Liver (tissue), 8 donors: ENCODE measurements at regions not wholly inside any gene's neighbourhood (a gene's known extent, or its start where the extent isn't known, plus 50 kb on each side); places are given as distances from the start of the nearest gene placed in this dataset.

ENCODE experiments used
- DNase-seq: peaks from one replicate; pipeline ENCODE4 v3.0.0-alpha.2; 2017; ENCODE audit warnings: low spot score
- H3K27ac ChIP-seq, 2 donors: one replicate each; pipeline ENCODE4 v1.7.0; 2013; ENCODE audit warnings: inconsistent platforms in 2 of 2, low read length in 2 of 2, control low read depth in 1 of 2, low read depth in 1 of 2, mild to moderate bottlenecking in 1 of 2
- H3K27me3 ChIP-seq, 4 donors: one replicate each; pipeline versions ENCODE4 v1.6.1 to v1.7.0; 2013; ENCODE audit warnings: low read length in 3 of 4, inconsistent platforms in 1 of 4, mild to moderate bottlenecking in 1 of 4, moderate library complexity in 1 of 4; ENCODE audit not compliant: control insufficient read depth in 4 of 4, insufficient read depth in 4 of 4
- H3K36me3 ChIP-seq, 4 donors: one replicate each; pipeline versions ENCODE4 v1.6.1 to v1.7.0; 2013; ENCODE audit warnings: low read length in 3 of 4, mild to moderate bottlenecking in 3 of 4, low read depth in 1 of 4, moderate library complexity in 1 of 4; ENCODE audit not compliant: control insufficient read depth in 4 of 4, insufficient read depth in 3 of 4
- H3K4me1 ChIP-seq, 4 donors: one replicate each; pipeline versions ENCODE4 v1.6.1 to v1.7.0; 2013; ENCODE audit warnings: low read length in 3 of 4, mild to moderate bottlenecking in 3 of 4, moderate library complexity in 1 of 4; ENCODE audit not compliant: control insufficient read depth in 4 of 4, insufficient read depth in 4 of 4
- H3K4me3 ChIP-seq, 3 donors: one replicate each; pipeline versions ENCODE4 v1.6.1 to v1.7.0; 2013; ENCODE audit warnings: low read length in 3 of 3, control low read depth in 1 of 3, low read depth in 1 of 3, mild to moderate bottlenecking in 1 of 3
- H3K9ac ChIP-seq, 2 donors: one replicate each; pipeline ENCODE4 v1.7.0; 2013; ENCODE audit warnings: low read length in 2 of 2, mild to moderate bottlenecking in 2 of 2, moderate library complexity in 2 of 2, control low read depth in 1 of 2, low read depth in 1 of 2
- H3K9me3 ChIP-seq, 4 donors: one replicate each; pipeline versions ENCODE4 v1.6.1 to v1.7.0; 2013; ENCODE audit warnings: low read length in 3 of 4; ENCODE audit not compliant: control insufficient read depth in 4 of 4
- ATF3 ChIP-seq: IDR thresholded peaks from 2 replicates; pipeline ENCODE4 v1.6.1; 2016; ENCODE audit warnings: antibody characterized with exemption
- EGR1 ChIP-seq, 2 donors: IDR thresholded peaks; 2 replicates each; pipeline ENCODE4 v1.6.1; 2016 to 2018; ENCODE audit warnings: antibody characterized with exemption in 2 of 2, low read depth in 2 of 2
- FOXA1 ChIP-seq: IDR thresholded peaks from 2 replicates; pipeline ENCODE4 v1.6.1; 2016; ENCODE audit warnings: antibody characterized with exemption
- FOXA2 ChIP-seq: IDR thresholded peaks from 2 replicates; pipeline ENCODE4 v1.6.1; 2016; ENCODE audit warnings: antibody characterized with exemption
- GABPA ChIP-seq, 2 donors: IDR thresholded peaks in 1 of 2; conservative IDR thresholded peaks in 1 of 2; 2 replicates each; pipeline ENCODE4 v1.6.1; 2016; ENCODE audit warnings: antibody characterized with exemption in 2 of 2, mild to moderate bottlenecking in 1 of 2, moderate library complexity in 1 of 2
- HNF4A ChIP-seq, 2 donors: conservative IDR thresholded peaks; 2 replicates each; pipeline ENCODE4 v1.6.1; 2016; ENCODE audit warnings: antibody characterized with exemption in 2 of 2, mild to moderate bottlenecking in 2 of 2
- HNF4G ChIP-seq: IDR thresholded peaks from 2 replicates; pipeline ENCODE4 v1.6.1; 2016; ENCODE audit warnings: antibody characterized with exemption
- JUND ChIP-seq, 2 donors: IDR thresholded peaks; 2 replicates each; pipeline ENCODE4 v1.6.1; 2016; ENCODE audit warnings: antibody characterized with exemption in 2 of 2
- NR2F2 ChIP-seq: IDR thresholded peaks from 2 replicates; pipeline ENCODE4 v1.6.1; 2016; ENCODE audit warnings: antibody characterized with exemption
- RAD21 ChIP-seq, 2 donors: IDR thresholded peaks; 2 replicates each; pipeline ENCODE4 v1.6.1; 2016; ENCODE audit warnings: antibody characterized with exemption in 2 of 2, mild to moderate bottlenecking in 2 of 2
- RXRA ChIP-seq, 2 donors: IDR thresholded peaks; 2 replicates each; pipeline ENCODE4 v1.6.1; 2017 to 2018; ENCODE audit warnings: antibody characterized with exemption in 2 of 2, mild to moderate bottlenecking in 1 of 2
- SP1 ChIP-seq: IDR thresholded peaks from 2 replicates; pipeline ENCODE4 v1.6.1; 2018; ENCODE audit warnings: antibody characterized with exemption, mild to moderate bottlenecking
- TAF1 ChIP-seq: conservative IDR thresholded peaks from 2 replicates; pipeline ENCODE4 v1.6.1; 2016; ENCODE audit warnings: antibody characterized with exemption, mild to moderate bottlenecking
- YY1 ChIP-seq: IDR thresholded peaks from 2 replicates; pipeline ENCODE4 v1.6.1; 2016; ENCODE audit warnings: antibody characterized with exemption, mild to moderate bottlenecking
- WGBS: extraction: QIAGEN DNeasy Blood & Tissue Kit; methylation state at CpG from one replicate; pipeline ENCODE4 v1.1.7; 2013; 5-methylcytosine and 5-hydroxymethylcytosine counted together
- TF ChIP-seq, protein P1 (sequence below): IDR thresholded peaks from 2 replicates; pipeline ENCODE4 v1.6.1; 2016; ENCODE audit warnings: antibody characterized with exemption
- TF ChIP-seq, protein P2 (sequence below): IDR thresholded peaks from 2 replicates; pipeline ENCODE4 v1.6.1; 2016; ENCODE audit warnings: antibody characterized with exemption
- TF ChIP-seq, protein P3 (sequence below): fragments of 150-350 bp; IDR thresholded peaks from 2 replicates; pipeline ENCODE4 v1.5.1; 2017; ENCODE audit warnings: improper control_type of control experiment, low read depth, low read length; ENCODE audit not compliant: missing input control
- TF ChIP-seq, protein P4 (sequence below): IDR thresholded peaks from 2 replicates; pipeline ENCODE4 v1.6.1; 2016; ENCODE audit warnings: antibody characterized with exemption, mild to moderate bottlenecking
- donor health status: healthy.
- donor health status: healthy.
- donor health status: healthy.
- donor health status: healthy.
- donor health status: healthy.

GRCh38 chr5:143473481-143473880 is 70.0 kb upstream of the NR3C1 start:
- H3K9ac ChIP-seq: no peak overlapping the region
- H3K9me3 ChIP-seq: no peaks in the 10 kb centered on the region
- DNase-seq: no peak
- H3K4me3 ChIP-seq: no peak overlapping the region
- H3K36me3 ChIP-seq: no peaks in the 10 kb centered on the region
- no peaks in the 10 kb centered on the region for H3K4me1 ChIP-seq
- WGBS: 87% methylated on average over 5 of the region's 5 CpGs
- H3K27ac ChIP-seq: no peak overlapping the region
- TF ChIP-seq JUND (IDR thresholded peaks at IDR 0.05): no peak
- TF ChIP-seq YY1: no peak
- no peak for TF ChIP-seq RAD21 (IDR thresholded peaks at IDR 0.05)
- TF ChIP-seq NR2F2: no peak
- TF ChIP-seq HNF4G: no peak
- TF ChIP-seq EGR1 (IDR thresholded peaks at IDR 0.05; ENCODE audit: low read depth in 2 of 2): no peak
- TF ChIP-seq HNF4A (conservative IDR thresholded peaks at IDR 0.05): no peak
- TF ChIP-seq FOXA2: no peak
- TF ChIP-seq SP1: no peak
- TF ChIP-seq FOXA1: no peak
- TF ChIP-seq, protein P1, sequence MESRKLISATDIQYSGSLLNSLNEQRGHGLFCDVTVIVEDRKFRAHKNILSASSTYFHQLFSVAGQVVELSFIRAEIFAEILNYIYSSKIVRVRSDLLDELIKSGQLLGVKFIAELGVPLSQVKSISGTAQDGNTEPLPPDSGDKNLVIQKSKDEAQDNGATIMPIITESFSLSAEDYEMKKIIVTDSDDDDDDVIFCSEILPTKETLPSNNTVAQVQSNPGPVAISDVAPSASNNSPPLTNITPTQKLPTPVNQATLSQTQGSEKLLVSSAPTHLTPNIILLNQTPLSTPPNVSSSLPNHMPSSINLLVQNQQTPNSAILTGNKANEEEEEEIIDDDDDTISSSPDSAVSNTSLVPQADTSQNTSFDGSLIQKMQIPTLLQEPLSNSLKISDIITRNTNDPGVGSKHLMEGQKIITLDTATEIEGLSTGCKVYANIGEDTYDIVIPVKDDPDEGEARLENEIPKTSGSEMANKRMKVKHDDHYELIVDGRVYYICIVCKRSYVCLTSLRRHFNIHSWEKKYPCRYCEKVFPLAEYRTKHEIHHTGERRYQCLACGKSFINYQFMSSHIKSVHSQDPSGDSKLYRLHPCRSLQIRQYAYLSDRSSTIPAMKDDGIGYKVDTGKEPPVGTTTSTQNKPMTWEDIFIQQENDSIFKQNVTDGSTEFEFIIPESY: no peak
- TF ChIP-seq, protein P2, sequence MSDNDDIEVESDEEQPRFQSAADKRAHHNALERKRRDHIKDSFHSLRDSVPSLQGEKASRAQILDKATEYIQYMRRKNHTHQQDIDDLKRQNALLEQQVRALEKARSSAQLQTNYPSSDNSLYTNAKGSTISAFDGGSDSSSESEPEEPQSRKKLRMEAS: no peak
- no peak for TF ChIP-seq ATF3
- TF ChIP-seq GABPA (IDR thresholded peaks at IDR 0.05 in 1 of 2, conservative IDR thresholded peaks at IDR 0.05 in 1 of 2): no peak
- TF ChIP-seq, protein P3, sequence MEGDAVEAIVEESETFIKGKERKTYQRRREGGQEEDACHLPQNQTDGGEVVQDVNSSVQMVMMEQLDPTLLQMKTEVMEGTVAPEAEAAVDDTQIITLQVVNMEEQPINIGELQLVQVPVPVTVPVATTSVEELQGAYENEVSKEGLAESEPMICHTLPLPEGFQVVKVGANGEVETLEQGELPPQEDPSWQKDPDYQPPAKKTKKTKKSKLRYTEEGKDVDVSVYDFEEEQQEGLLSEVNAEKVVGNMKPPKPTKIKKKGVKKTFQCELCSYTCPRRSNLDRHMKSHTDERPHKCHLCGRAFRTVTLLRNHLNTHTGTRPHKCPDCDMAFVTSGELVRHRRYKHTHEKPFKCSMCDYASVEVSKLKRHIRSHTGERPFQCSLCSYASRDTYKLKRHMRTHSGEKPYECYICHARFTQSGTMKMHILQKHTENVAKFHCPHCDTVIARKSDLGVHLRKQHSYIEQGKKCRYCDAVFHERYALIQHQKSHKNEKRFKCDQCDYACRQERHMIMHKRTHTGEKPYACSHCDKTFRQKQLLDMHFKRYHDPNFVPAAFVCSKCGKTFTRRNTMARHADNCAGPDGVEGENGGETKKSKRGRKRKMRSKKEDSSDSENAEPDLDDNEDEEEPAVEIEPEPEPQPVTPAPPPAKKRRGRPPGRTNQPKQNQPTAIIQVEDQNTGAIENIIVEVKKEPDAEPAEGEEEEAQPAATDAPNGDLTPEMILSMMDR: no peak
- no peak for TF ChIP-seq TAF1
- TF ChIP-seq, protein P4, sequence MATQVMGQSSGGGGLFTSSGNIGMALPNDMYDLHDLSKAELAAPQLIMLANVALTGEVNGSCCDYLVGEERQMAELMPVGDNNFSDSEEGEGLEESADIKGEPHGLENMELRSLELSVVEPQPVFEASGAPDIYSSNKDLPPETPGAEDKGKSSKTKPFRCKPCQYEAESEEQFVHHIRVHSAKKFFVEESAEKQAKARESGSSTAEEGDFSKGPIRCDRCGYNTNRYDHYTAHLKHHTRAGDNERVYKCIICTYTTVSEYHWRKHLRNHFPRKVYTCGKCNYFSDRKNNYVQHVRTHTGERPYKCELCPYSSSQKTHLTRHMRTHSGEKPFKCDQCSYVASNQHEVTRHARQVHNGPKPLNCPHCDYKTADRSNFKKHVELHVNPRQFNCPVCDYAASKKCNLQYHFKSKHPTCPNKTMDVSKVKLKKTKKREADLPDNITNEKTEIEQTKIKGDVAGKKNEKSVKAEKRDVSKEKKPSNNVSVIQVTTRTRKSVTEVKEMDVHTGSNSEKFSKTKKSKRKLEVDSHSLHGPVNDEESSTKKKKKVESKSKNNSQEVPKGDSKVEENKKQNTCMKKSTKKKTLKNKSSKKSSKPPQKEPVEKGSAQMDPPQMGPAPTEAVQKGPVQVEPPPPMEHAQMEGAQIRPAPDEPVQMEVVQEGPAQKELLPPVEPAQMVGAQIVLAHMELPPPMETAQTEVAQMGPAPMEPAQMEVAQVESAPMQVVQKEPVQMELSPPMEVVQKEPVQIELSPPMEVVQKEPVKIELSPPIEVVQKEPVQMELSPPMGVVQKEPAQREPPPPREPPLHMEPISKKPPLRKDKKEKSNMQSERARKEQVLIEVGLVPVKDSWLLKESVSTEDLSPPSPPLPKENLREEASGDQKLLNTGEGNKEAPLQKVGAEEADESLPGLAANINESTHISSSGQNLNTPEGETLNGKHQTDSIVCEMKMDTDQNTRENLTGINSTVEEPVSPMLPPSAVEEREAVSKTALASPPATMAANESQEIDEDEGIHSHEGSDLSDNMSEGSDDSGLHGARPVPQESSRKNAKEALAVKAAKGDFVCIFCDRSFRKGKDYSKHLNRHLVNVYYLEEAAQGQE: no peak
- no peak for TF ChIP-seq RXRA (IDR thresholded peaks at IDR 0.05)
- H3K27me3 ChIP-seq: no peaks in the 10 kb centered on the region
